C4-2B (cell line): ENCODE measurements at regions not wholly inside any gene's neighbourhood (a gene's known extent, or its start where the extent isn't known, plus 50 kb on each side); places are given as distances from the start of the nearest gene placed in this dataset.

Source experiments
- CTCF ChIP-seq: fragments of 450-650 bp; conservative IDR thresholded peaks from 2 replicates; pipeline ENCODE4 v1.5.1; 2017; ENCODE audit warnings: mild to moderate bottlenecking
- ZFX ChIP-seq: fragments of 450-650 bp; IDR thresholded peaks from 2 replicates; pipeline ENCODE4 v1.6.1; 2017

- TF ChIP-seq CTCF (no peak), ZFX (no peak)
Observed at GRCh38 chr4:95672811-95673210, 124.0 kb upstream of the UNC5C start.
